GM18498 (cell line): ENCODE measurements at regions not wholly inside any gene's neighbourhood (a gene's known extent, or its start where the extent isn't known, plus 50 kb on each side); places are given as distances from the start of the nearest gene placed in this dataset.
"Not testable (repeated sequence)": the region's sequence is repeated elsewhere in the genome, so short reads cannot be mapped to it uniquely, and the experiment has no call there.

Experiments
- ATAC-seq: cut with Tn5 transposase; IDR thresholded peaks from one replicate; pipeline ENCODE4 v1.9.1; 2021; ENCODE audit warnings: mild to moderate bottlenecking, moderate library complexity; ENCODE audit not compliant: unreplicated experiment

- no peak for ATAC-seq
Observed at GRCh38 chr5:6112538-6112937, 265.8 kb downstream of the MED10 start.

GRCh38 chr5:6112125-6112524 lies 266.2 kb downstream of the MED10 start:
- ATAC-seq = no peak

- ATAC-seq = no peak
Observed at GRCh38 chr5:6111131-6111530, 267.2 kb downstream of the MED10 start.

GRCh38 chr5:6110441-6111005 lies 267.8 kb downstream of the MED10 start:
- no peak for ATAC-seq

GRCh38 chr5:6108981-6109825 lies 269.1 kb downstream of the MED10 start:
- no peak for ATAC-seq

GRCh38 chr5:6108540-6108848 lies 269.9 kb downstream of the MED10 start:
- no peak for ATAC-seq

GRCh38 chr5:6107675-6108539 lies 270.4 kb downstream of the MED10 start:
- no peak for ATAC-seq

GRCh38 chr5:6106756-6107155 lies 271.6 kb downstream of the MED10 start:
- no peak for ATAC-seq

GRCh38 chr5:6105320-6105719 lies 273.0 kb downstream of the MED10 start:
- no peak for ATAC-seq

GRCh38 chr5:6096101-6096500 lies 282.2 kb downstream of the MED10 start:
- ATAC-seq = no peak

- not testable (repeated sequence) for ATAC-seq
Observed at GRCh38 chr5:6094180-6094579, 284.2 kb downstream of the MED10 start.

- ATAC-seq = no peak
Observed at GRCh38 chr5:6090838-6091237, 287.5 kb downstream of the MED10 start.

- no peak for ATAC-seq
Observed at GRCh38 chr5:6090079-6090654, 288.2 kb downstream of the MED10 start.

- no peak for ATAC-seq
Observed at GRCh38 chr5:6088706-6089105, 289.6 kb downstream of the MED10 start.

GRCh38 chr5:6087576-6087975 lies 290.8 kb downstream of the MED10 start:
- no peak for ATAC-seq

GRCh38 chr5:6086871-6087270 lies 291.5 kb downstream of the MED10 start:
- ATAC-seq = no peak

- ATAC-seq = no peak
Observed at GRCh38 chr5:6085341-6085860, 292.9 kb downstream of the MED10 start.

- ATAC-seq = no peak
Observed at GRCh38 chr5:6084836-6085235, 293.5 kb downstream of the MED10 start.

- ATAC-seq = no peak
Observed at GRCh38 chr5:6084376-6084775, 294.0 kb downstream of the MED10 start.

GRCh38 chr5:6083311-6083978 lies 294.9 kb downstream of the MED10 start:
- no peak for ATAC-seq

GRCh38 chr5:6082685-6083084 lies 295.7 kb downstream of the MED10 start:
- ATAC-seq = no peak
